Hippocampal formation (tissue), 2 donors: ENCODE measurements at regions not wholly inside any gene's neighbourhood (a gene's known extent, or its start where the extent isn't known, plus 50 kb on each side); places are given as distances from the start of the nearest gene placed in this dataset.

Experiments used
- DNase-seq, 2 donors: peaks; one replicate each; lab custom pipeline; 2025; lab: John Stamatoyannopoulos, UW

- DNase-seq = no peak
Observed at GRCh38 chr6:140980265-140980887, 1152.3 kb upstream of the GJE1 start.

GRCh38 chr6:140979642-140980091 lies 1153.1 kb upstream of the GJE1 start:
- DNase-seq = no peak

GRCh38 chr6:140977403-140977802 lies 1155.3 kb upstream of the GJE1 start:
- no peak for DNase-seq

GRCh38 chr6:140976806-140977205 lies 1155.9 kb upstream of the GJE1 start:
- DNase-seq = no peak

GRCh38 chr6:140970485-140970884 lies 1162.2 kb upstream of the GJE1 start:
- DNase-seq = no peak

- no peak for DNase-seq
Observed at GRCh38 chr6:140968062-140968461, 1164.7 kb upstream of the GJE1 start.

GRCh38 chr6:140966676-140967075 lies 1166.0 kb upstream of the GJE1 start:
- DNase-seq = no peak

GRCh38 chr6:140960566-140960965 lies 1172.2 kb upstream of the GJE1 start:
- DNase-seq = no peak

- DNase-seq = no peak
Observed at GRCh38 chr6:140957386-140957785, 1175.3 kb upstream of the GJE1 start.

GRCh38 chr6:140956571-140957369 lies 1176.0 kb upstream of the GJE1 start:
- DNase-seq = no peak

GRCh38 chr6:140940251-140940925 lies 1192.3 kb upstream of the GJE1 start:
- no peak for DNase-seq

GRCh38 chr6:140932909-140933308 lies 1199.8 kb upstream of the GJE1 start:
- DNase-seq = no peak

- no peak for DNase-seq
Observed at GRCh38 chr6:140931581-140931980, 1201.1 kb upstream of the GJE1 start.

- DNase-seq = no peak
Observed at GRCh38 chr6:140929121-140929520, 1203.6 kb upstream of the GJE1 start.

- DNase-seq = no peak
Observed at GRCh38 chr6:140923048-140923447, 1209.7 kb upstream of the GJE1 start.

GRCh38 chr6:140921366-140922226 lies 1211.1 kb upstream of the GJE1 start:
- peak in 1 of 2 donors; percentile 43 for DNase-seq

GRCh38 chr6:140917911-140918310 lies 1214.8 kb upstream of the GJE1 start:
- DNase-seq = no peak

GRCh38 chr6:140915551-140915950 lies 1217.2 kb upstream of the GJE1 start:
- no peak for DNase-seq

GRCh38 chr6:140915103-140915502 lies 1217.6 kb upstream of the GJE1 start:
- no peak for DNase-seq

GRCh38 chr6:140912686-140913085 lies 1220.0 kb upstream of the GJE1 start:
- DNase-seq = no peak

- DNase-seq = no peak
Observed at GRCh38 chr6:140909625-140910024, 1223.1 kb upstream of the GJE1 start.

- DNase-seq = no peak
Observed at GRCh38 chr6:140909156-140909555, 1223.6 kb upstream of the GJE1 start.
